ENCODE measurements at regions not wholly inside any gene's neighbourhood (a gene's known extent, or its start where the extent isn't known, plus 50 kb on each side); places are given as distances from the start of the nearest gene placed in this dataset.

DNA sequence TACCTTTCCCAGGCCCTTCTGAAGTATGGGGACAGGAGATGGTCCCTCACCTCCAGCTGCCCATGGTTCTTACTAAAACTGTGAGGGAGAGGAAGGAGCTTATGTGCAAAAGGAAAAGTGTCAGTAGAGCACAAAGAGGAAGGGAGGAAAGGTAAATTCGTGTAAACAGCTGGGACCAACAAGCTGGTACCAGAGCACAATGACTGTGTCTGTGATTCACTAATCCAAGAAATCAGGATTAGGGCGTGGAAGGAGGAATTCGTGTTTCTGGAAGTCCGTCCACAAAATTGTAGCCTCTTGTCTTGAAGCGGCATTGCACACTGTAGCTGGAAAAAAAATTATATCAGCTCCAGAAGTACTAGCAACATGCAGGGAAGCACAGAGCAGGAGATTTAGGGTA, 129.0 kb upstream of the RREB1 start:
- ATAC-seq (ENCODE audit: low FRiP score), result no peak
- no peak for DNase-seq (ENCODE audit: low spot score)
- no peak for TF ChIP-seq CTCF (IDR thresholded peaks at IDR 0.05)

GRCh38 chr6:6980999-6981597, 126.7 kb upstream of the RREB1 start:
- no peak for ATAC-seq (ENCODE audit: low FRiP score)
- no peak for DNase-seq (ENCODE audit: low spot score)
- TF ChIP-seq CTCF (IDR thresholded peaks at IDR 0.05), result no peak

DNA sequence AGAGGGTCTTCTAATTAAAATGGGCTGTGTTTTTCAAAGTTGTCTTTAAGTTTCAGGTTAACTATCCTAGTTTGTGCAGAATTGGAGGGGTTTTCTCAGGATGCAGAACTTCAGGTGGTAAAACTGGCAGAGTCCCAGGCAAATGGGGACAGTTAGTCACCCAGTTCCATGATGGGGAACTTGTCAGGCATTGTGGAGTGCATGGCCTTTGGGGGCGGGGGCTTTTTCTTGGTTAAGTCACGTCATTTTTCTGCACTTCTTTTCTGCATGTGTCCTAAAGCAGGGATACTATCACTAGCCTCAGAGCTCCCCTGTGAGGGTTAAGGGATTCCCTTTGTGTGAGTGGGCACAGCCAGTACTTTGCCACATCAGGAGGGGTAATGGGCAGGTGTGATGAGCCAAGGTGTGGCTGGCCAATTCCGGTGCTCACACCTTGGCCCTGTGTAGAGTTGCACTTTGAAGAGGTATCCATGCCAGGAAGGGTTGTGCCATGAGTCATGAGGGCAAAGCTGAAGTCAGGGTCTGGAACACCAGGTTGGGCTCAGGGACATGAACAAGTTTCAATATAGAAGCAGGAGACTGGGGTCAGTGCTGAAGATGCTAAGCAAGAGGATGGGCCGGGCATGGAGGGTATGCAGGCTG, 126.0 kb upstream of the RREB1 start:
- ATAC-seq (ENCODE audit: low FRiP score) (no peak), DNase-seq (ENCODE audit: low spot score) (no peak)
- no peak for TF ChIP-seq CTCF (IDR thresholded peaks at IDR 0.05)

GRCh38 chr6:6982663-6983062, 125.1 kb upstream of the RREB1 start:
- no peak for TF ChIP-seq CTCF (IDR thresholded peaks at IDR 0.05)
- DNase-seq (ENCODE audit: low spot score) (no peak), ATAC-seq (ENCODE audit: low FRiP score) (no peak)

- ATAC-seq (ENCODE audit: low FRiP score), result no peak
- DNase-seq (ENCODE audit: low spot score), result no peak
- no peak for TF ChIP-seq CTCF (IDR thresholded peaks at IDR 0.05)
These were observed 123.0 kb upstream of the RREB1 start for GRCh38 chr6:6984585-6985366.

- ATAC-seq (ENCODE audit: low FRiP score) (no peak), DNase-seq (ENCODE audit: low spot score) (no peak)
- TF ChIP-seq CTCF (IDR thresholded peaks at IDR 0.05), result no peak
These were observed 121.4 kb upstream of the RREB1 start for GRCh38 chr6:6986344-6986743.
